NCI-H128 (cell line): ENCODE measurements at regions not wholly inside any gene's neighbourhood (a gene's known extent, or its start where the extent isn't known, plus 50 kb on each side); places are given as distances from the start of the nearest gene placed in this dataset.

ENCODE experiments used
- DNase-seq: peaks from one replicate; lab custom pipeline; 2025; ENCODE audit not compliant: unreplicated experiment; lab: John Stamatoyannopoulos, UW

DNA sequence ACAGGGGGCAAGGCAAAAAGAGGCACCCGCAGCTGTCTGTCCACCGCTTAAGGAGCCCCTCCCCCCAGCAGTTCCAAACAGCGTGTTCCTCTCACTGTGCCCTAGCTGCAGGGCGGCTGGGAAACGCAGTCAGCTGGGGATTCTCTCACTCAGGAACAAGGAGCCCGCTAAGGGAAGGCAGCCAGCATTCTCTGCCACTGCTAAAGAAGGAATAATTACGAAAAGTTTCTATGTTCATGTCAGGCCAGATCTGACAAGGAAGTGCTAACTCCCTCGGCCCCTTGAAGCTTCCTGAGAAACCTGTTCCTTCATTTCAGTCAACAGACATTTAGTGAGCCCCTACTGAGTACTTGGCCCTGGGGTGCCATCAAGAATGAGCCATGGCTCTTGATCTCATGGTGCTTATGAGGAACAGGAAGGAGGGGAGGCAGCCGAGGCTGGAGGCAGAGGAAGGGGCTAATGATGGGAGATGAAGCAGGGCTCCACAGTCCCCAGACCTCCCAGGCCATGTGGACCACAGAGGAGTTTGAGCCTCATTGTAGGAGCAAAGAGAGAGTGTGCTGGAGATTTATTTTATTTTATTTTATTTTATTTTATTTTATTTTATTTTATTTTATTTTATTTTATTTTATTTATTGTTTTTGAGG lies 101.7 kb upstream of the PMEPA1 start:
- DNase-seq, result no peak

DNA sequence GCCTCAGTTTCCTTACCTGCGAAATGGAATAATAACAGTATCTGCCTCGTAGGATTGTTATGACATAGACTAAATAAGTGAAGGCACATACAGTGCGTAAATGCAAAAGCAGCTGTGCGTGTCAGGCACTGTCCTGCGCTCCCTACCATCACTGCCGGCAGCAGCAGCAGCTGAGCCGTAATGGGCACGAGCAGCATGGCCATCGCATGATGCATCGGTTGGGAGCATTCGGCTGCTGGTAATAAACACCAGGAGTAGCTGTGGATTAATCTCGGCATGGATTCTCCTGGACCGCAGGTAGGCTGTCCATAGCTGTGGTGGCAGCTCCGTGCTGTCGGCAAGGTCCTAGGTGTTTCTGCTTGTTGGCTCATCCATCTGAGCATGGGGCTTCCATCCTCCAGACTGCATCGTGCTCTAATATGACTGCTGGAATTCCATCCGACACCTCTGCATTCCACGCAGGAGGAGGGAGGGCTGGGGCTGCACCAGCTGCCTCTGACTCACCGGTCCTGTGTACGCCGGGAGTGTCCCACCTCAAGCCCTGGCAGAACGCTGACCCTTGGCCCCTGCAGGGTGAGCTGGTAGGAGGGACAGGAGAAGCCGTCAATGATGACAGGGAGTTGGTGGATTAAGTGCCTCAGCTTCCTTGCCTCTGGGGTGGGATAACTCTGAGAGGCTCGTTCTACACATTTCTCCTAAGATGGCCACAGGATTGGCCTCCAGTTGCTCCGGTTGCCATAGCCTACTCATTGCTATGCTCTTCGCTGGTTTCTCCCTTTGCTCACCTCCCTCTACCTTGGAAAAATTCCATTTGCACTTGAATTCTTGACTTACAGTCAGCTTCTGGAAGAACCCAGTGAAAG lies 100.9 kb upstream of the PMEPA1 start:
- no peak for DNase-seq

DNA sequence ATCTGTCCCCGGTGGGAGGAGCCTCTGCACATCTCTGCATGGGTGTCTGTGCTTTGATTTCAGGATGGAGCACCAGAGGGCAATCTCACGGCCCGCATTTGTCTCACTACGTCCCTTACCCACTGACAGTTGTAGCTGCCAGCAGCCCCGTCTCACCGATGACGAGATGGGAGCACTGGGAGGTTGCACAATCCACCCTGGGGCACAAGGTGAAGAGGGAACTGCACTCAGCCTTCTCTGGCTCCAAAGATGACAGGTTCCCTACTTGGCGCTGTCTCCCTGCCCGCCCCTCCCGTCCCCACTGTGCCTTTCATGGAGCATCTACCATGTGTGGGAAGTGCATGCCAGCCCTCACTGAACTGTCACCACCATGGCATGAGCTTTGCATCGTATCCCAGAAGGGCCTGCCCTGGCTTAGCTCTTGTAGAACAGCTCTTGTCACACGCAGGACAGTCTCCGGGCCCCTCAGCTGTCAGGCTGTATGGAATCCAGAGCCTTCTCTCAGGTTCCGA lies 99.9 kb upstream of the PMEPA1 start:
- DNase-seq, result no peak

DNA sequence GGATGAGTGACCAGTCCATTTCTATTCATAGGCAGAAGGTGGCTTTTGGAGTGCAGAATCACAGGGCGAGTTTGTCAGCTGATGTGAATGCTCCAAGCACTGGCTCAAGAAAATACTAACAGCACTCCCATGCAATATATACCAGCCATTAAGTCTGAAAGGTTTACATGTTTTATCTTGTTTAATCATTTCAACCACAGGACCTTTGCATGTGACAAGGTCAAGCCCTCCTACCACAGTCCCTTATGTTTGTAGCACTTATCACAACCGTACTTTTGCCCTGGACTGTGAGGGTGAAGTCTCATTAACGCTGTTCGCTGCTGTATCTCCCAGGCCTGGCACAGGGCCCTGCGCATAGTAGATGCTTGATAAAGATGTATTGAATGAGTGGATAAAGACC lies 99.3 kb upstream of the PMEPA1 start:
- DNase-seq, result no peak

DNA sequence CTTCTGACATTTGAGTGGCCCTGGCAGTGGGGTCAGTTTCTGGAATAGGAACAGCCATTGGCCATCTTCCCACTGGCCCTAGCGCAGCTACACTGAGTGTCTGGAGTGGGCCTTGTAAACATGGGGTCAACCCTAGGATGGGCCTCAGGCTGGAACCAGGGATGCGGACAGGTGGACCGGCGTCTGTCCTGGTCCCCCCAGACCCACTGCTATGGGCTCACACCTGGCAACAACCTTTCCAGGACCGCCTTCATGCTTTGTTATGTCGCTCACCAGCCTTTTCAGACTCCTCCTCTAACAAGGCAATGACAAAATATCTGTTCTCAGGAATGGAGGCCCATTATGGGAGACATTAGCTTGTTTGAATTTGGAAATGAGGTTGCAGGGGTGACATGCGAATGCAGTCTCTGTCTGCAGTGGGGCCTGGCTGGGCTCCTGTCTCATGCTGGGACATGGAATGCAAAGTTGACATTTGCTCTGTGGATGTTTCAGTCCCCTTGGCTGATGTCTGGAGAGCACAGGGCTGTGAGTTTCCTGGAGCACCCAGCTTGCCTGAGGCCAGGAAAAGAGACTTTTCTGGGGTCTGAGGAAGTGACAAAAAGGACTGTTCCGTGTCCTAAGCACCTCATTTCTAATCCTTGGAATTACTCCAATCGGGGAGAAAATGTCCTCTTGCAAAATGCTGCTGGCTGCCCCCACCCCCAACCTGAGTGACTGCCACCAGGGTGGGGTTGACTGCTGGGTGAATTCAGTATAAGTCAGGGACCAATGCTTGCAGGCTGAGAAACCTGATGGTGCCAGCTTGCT lies 98.7 kb upstream of the PMEPA1 start:
- DNase-seq, result no peak

DNA sequence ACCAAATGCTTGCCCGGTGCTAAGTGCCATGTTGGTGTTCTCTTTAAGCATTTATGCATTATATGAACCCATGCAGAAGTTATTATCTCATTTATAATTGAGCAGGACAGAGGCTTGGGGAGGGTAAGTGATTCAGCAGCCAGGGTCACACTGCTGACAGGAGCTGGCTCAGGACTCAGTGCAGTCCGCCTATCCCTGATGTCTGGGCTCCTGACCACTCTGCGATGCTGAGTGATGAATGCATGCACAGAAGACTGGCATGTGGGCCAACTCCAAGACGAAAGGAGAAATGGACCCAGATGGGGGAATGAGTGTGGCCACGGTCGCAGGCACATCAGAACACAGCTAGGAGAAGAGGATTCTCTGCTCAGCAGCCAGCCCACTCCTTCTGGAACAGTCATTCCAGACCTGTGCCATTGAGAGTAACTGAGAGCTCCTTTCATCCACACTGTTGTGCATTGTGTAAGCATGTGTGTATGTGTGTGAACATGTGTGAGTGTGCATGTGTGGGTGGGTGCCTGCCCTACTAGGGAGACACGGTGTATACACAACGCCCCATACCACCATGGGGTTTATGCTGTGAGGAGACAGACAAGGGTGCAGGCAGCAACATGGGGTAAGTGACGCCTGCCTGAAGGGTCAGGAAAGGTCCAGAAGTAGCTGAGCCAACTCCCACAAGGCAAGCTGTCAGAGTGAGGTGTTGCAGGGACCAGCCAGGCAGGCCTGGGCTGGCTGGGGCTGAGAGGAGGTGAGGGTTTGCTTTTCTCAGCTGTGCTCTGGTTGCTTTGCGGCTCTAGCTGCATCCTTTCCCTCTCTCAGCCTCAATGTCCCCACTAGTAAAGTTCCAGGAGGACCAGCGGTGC lies 97.8 kb upstream of the PMEPA1 start:
- no peak for DNase-seq

DNA sequence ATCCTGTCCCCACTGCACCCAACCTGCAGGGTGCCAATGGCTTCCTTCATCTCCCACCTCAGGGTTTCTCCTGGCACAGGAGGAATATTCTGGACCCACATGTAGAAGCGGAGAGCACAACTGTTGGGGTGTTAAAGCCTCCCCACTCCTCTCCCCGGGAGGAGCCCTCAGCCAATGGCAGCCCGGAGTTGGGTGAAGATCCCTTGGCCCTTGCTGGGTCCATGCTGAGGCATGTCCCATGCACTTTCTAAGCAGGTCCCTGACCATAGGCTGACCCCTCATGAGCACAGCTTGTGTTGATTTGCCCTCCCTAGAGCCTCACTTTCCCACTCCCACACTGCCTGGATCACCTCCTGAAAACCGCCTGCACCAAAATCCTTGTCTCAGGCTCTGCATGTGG lies 97.2 kb upstream of the PMEPA1 start:
- no peak for DNase-seq

DNA sequence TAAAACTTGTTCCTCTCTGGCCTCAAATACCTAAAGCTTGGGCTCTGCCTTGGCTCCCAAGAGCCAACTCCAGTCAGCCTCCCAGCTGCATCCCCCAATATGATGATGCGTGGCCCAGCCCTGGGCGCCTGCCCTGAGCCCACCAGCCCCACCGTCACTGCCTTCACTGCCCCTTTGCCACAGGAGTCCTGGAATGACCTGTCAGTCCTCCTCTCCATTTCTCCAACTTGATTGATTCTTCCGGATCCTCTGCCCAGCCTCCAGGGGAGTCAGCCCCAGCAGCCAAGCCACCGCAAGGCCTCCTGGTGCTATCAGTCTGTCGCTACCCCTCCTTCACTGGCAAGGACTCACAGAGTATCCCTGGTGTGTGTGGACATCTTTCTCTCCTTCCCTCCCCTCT lies 96.7 kb upstream of the PMEPA1 start:
- no peak for DNase-seq

DNA sequence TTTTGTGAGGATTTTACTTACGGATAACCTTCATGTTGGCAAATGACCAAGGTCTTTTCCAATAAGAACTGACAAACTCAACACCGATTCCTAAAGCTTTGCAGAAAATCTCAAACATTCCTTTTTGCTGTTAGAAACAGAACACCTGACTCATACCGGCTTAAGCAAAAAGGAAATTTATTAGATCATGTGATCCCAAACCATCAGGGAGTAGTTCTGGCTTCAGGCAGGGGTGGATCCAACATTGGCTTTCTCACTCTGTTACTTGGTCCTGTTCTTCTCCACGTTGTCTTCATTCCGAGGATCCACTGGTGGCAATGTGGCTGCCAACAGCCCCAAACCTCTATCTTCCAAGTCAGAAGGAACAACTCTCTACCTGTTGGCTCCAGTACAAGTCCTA lies 95.9 kb upstream of the PMEPA1 start:
- DNase-seq, result no peak

DNA sequence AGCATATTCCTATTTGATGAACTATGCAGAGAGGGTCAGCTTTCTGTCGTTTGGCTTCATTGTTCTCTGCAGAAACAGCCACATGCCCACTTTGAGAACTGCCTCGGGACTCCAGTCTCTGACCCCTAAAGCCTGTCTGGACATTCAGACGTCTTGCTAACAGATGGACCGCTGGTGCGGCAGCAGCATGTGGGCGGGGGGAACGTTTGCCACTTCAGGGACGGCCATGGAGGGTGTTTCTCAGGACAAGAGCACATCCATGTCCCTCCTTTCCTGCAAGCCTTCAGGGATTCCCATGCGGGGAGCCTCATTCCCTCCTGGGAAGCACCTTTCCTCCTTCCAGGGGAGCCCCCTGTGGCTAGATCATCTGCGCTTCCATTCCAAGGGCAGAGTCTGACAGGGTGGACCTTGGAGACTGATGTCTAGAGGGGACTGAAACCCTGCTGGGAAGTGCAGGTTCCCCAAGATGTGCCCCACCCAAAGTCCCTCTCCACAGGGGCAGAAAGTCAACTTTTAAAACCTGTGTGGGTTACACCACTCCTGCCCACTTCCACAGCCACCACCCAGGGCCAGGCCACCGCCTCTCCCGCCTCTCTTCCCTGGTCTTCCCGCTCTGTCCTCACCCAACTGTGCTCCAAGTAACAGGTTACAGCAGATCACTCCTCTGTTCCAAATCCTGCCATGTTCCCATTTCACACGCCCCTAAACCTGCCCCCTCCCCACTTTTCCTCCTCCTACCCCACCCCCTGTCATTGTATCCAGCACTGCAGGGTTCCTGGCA lies 94.8 kb upstream of the PMEPA1 start:
- no peak for DNase-seq

DNA sequence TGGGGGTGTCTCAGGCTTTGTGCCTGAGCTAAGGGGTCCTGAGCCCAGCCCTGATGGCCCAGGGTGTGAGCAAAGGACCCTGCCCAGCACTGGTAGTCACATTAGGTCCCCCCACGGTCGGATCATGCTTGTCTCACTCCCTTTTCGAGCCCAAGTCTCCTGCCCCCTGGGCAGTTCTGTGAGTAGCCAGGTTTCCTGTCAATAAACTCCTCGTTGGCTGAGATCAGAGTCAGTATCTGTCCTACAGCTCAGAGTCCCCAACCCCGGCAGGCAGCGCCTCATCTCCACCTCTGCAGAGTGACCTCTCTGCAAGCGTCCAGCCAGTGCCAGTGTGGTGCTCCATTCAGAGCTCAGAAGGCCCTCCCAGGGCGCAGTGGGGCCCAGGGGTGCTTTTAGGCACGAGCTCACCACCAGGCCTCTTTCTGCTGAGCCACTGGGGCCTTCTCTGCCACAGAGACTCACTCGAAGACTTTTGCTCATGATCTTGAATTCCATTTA lies 93.7 kb upstream of the PMEPA1 start:
- no peak for DNase-seq

DNA sequence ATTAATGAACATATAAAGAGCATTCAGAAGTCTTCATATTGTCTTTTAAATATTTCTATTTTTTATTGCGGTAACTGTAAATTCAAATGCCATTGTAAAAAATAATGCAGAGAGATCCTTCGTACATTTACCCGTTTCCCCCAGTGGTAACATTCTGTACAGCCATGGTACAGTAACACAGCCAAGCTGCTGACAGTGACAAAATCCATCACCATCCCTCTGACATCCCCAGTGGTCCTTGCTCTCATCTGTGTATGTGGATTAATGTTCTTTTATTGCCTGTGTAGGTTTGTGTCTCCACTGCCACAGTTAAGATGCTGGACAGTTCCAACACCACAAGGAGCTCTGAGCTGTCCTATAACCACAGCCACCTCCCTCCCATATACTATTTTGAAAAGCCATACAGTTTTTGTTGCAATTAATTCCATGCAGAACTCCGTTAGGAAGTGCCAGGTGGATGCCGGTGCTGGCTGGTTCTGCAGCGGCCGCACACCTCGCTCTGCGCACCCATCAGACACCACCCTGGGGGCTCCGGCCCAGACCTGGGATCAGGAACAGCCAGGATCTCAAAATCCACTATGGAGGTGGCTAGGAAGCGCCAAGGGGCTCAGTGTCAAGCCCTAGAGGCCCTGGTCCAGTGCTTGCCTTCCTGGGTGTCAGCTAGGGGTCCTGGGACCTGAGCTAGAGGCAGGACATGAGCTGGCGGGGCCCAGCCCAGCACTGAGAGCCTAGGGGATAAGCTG lies 93.1 kb upstream of the PMEPA1 start:
- no peak for DNase-seq

DNA sequence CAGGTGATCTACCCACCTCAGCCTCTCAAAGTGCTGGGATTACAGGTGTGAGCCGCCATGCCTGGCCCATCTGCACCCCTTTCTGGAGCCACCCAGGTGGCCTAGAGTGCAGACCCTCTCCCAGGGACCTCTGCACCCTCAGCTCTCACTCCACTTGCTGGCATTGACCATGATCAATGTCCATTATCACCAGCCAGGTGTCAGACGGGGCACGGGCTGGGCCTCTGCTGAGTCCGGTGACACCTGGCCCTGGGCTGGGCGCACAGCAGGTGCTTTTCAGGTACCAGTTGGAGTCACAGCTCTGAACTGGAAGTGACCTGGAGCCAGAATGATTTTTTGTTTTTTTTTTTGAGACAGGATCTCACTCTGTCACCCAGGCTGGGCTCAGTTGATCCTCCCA lies 91.8 kb upstream of the PMEPA1 start:
- no peak for DNase-seq

DNA sequence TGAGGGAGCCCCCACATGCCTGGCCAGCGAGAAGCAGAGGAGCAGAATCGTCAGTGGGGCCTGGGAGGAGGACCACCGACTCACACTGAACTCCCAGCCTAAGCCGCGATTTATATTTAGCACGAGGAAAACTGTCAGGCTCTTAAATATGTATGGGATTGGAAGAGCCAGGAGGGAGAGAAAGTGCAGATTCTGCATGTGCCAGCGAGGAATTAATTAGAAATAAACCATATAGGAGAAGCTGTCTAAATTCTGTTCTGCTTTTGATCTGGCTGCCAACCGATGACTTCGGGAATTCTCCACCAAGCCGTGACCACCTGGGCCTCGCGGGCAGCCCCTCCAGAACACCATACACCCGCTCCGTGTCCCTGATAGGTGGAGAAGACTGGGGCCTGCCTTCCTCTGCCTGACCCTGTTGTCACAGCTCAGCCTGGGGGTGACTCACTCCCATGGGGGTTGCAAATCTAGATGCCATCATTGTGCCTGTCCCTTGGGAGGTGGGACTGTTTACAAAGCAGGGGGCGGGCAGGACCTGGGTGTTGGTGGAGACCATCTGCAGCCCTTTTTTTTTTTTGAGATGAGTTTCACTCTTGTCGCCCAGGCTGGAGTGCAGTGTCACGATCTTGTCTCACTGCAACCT lies 91.1 kb upstream of the PMEPA1 start:
- DNase-seq, result no peak

DNA sequence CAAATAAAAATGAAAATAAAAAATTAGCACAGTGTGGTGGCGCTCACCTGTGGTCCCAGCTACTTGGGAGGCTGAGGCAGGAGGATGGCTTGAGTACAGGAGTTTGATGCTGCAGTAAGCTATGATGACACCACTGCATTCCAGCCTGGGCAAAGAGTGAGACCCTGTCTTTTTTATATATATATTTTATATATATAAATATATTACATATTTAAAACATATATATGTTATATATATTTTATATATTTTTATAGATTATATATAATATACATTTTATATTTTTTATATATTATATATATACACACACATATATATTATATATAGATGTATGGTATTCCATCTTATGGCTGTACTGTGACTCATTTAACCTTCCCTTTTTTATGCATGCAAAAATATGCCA lies 87.6 kb upstream of the PMEPA1 start:
- no peak for DNase-seq

DNA sequence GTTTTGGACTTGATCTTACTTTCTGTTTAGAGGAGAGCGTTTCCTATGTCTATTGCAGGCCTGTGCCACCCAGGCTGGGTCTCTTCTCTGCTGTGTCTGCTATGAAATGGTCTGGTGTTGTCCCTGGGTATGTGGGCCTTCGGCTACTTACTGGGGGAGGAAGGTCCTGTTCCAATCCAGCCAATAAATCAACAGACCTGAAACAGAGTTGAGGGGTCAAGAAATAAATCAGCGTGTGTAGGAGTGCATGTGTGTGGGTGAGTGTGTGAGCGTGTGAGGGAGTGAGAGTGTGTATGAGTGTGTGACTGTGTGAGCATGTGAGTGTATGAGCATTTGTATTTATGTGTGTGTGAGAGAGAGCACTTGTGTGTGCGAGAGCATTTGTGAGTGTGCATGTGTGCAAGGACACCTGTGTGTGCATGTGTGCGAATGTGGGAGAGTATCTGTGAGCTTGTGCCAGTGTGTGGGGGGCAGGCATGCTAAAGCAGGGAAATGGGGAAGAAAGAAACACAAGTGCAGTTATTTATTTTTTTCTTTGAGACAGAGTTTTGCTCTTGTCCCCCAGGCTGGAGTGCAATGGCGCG lies 86.3 kb upstream of the PMEPA1 start:
- no peak for DNase-seq

DNA sequence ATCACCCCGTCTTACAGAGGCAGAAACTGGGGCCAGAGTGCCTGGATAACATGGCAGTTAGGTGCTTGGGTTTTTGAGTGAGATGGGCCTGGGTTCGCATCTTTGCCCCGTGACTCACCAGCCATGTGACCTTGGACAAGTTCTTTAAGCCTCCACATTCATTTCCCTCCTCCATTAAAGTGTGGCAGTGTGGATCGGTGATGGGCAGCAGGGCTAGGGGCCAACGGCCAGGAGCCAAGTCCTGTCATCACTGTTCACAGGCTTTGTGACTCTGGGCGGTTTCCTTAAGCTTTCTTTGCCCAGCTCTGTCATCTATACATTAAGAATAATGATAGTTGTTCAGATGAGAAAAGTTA lies 85.5 kb upstream of the PMEPA1 start:
- DNase-seq, result no peak

DNA sequence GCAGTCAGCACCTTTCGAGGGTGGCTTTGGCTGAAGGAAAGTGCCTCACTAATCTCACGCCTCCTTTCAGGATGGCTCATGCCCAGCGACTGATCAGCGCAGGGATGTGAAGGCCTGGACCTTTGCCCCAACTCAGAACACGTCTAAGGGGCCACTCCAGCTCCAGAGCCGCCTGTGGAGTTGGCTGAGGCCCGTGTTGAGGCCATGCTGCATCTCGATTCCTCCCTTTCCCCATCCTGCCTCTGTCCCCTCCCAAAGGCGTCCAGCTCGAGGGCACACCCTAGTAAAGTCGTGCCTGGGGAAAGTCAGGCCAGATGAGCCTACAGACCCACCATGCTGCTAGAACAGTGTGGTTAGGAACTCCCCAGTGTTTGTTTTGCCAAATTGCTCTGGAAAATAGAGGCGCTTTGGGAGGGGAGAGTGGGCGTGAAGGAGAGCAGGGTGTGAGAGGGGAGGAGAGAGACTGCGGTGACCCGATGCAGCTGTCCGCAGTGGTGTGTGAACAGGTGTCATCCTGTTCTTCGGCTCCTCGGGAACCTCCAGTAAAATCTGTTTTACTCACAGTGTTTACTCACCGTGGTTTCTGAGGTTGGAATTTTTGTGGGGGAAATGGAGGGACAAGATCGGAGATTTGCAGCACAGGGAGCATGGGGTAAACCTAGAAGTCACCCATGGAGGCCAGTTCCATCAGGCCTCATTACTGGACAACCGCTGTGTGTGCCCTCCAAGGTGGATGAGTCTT lies 85.0 kb upstream of the PMEPA1 start:
- no peak for DNase-seq
